ENCODE measurements at regions not wholly inside any gene's neighbourhood (a gene's known extent, or its start where the extent isn't known, plus 50 kb on each side); places are given as distances from the start of the nearest gene placed in this dataset.

GRCh38 chr13:69194130-69194529, 913.5 kb upstream of the ATXN8OS start:
- Histone ChIP-seq H3K27ac (no peak overlapping the region), H3K4me3 (no peak overlapping the region), H3K36me3 (no peaks in the 10 kb centered on the region), H3K27me3 (ENCODE audit: low read depth) (no peaks in the 10 kb centered on the region), H3K4me1 (no peaks in the 10 kb centered on the region), H3K9me3 (peaks cover 4% of the 10 kb centered on the region)
- intact Hi-C loops (cut with DNase I), result no loop called here
- DNase-seq (no peak), ATAC-seq (peak in 1 of 2 donors; percentile 13)
- no peak for TF ChIP-seq CTCF (IDR thresholded peaks at IDR 0.05)

DNA sequence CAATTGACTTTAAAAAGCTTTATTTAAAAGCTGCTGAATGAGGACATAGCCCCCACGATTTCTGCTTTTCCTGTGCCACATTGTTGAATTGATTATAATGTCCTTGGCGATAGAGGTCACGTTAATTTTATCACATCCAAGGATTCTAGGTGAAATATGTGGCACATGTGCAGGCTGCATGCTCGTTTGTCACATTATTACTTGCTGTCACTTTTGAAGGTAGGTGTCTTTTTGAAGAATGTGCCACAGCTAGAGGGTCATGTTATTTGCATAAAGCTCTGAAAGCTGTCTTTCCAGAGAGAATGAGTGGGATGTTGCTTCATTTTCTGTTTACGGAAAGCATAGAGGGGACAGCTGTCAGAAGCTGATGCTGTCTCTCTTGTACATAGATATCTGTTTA, 927.6 kb upstream of the ATXN8OS start:
- no peak overlapping the region for H3K27ac ChIP-seq
- H3K4me1 ChIP-seq, result no peaks in the 10 kb centered on the region
- TF ChIP-seq CTCF (IDR thresholded peaks at IDR 0.05), result no peak
- intact Hi-C loops (cut with DNase I), result no loop called here
- no peaks in the 10 kb centered on the region for H3K9me3 ChIP-seq
- no peak overlapping the region for H3K4me3 ChIP-seq
- DNase-seq (no peak), ATAC-seq (no peak)
- H3K27me3 ChIP-seq (ENCODE audit: low read depth), result no peaks in the 10 kb centered on the region
- H3K36me3 ChIP-seq, result no peaks in the 10 kb centered on the region

DNA sequence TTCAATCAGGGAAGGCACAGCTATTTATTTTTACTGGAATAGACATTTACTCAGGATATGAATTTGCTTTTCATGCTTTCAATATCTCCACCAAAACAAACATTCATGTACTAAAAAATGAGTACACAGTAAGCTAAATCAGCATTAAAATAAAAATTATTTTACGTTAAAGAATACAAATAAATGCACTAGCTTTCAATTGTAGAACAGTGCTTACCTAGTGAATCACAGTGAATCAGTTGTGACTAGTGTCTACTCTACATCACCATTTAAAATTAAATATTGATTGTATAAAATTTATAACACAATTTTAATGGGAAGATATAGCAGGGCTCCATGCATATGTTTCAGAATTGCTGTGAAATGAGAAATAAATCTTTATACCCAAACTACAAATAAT, 929.6 kb upstream of the ATXN8OS start:
- no peak for ATAC-seq
- Histone ChIP-seq H3K27me3 (ENCODE audit: low read depth) (no peaks in the 10 kb centered on the region), H3K9me3 (no peaks in the 10 kb centered on the region), H3K4me1 (no peaks in the 10 kb centered on the region), H3K4me3 (no peak overlapping the region), H3K36me3 (no peaks in the 10 kb centered on the region), H3K27ac (no peak overlapping the region)
- no peak for DNase-seq
- TF ChIP-seq CTCF (IDR thresholded peaks at IDR 0.05), result no peak
- intact Hi-C loops (cut with DNase I), result no loop called here

- ATAC-seq, result no peak
- intact Hi-C loops (cut with DNase I), result no loop called here
- H3K27ac ChIP-seq, result no peak overlapping the region
Observed at GRCh38 chr13:69168436-69168835, 939.2 kb upstream of the ATXN8OS start.

GRCh38 chr13:69155136-69155535, 952.5 kb upstream of the ATXN8OS start:
- ATAC-seq, result no peak
- Histone ChIP-seq H3K4me1 (no peaks in the 10 kb centered on the region), H3K9me3 (no peaks in the 10 kb centered on the region), H3K27me3 (ENCODE audit: low read depth) (no peaks in the 10 kb centered on the region), H3K4me3 (no peak overlapping the region), H3K27ac (no peak overlapping the region), H3K36me3 (no peaks in the 10 kb centered on the region)
- no peak for TF ChIP-seq CTCF (IDR thresholded peaks at IDR 0.05)
- no peak for DNase-seq
- intact Hi-C loops (cut with DNase I), result no loop called here

More at GRCh38 chr13:69168436-69168835, 939.2 kb upstream of the ATXN8OS start:
- Histone ChIP-seq H3K4me3 (no peak overlapping the region), H3K9me3 (no peaks in the 10 kb centered on the region), H3K36me3 (no peaks in the 10 kb centered on the region), H3K27me3 (ENCODE audit: low read depth) (no peaks in the 10 kb centered on the region), H3K4me1 (no peaks in the 10 kb centered on the region)
- TF ChIP-seq CTCF (IDR thresholded peaks at IDR 0.05), result no peak
- DNase-seq, result no peak

DNA sequence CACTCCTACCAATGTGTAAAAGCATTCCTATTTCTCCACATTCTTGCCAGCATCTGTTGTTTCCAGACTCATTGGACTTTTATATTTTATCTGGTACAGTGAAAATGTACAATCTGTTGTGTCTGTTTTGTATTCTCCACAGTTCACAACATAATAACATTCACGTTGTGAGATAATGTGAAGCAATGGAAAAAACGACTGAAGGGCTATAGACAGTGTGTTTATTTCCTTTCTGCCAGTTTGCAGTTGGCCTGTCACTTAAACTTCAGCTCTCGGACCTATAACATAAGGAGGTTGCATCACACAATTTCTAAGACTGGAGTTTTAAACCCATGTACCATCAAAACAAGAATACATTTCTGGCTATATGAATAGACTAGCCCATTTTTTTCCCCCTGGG, 965.5 kb upstream of the ATXN8OS start:
- intact Hi-C loops (cut with DNase I), result no loop called here
- DNase-seq (no peak), ATAC-seq (no peak)
- H3K27ac ChIP-seq, result no peak overlapping the region
- H3K36me3 ChIP-seq, result no peaks in the 10 kb centered on the region
- no peaks in the 10 kb centered on the region for H3K4me1 ChIP-seq
- no peak for TF ChIP-seq CTCF (IDR thresholded peaks at IDR 0.05)
- no peak overlapping the region for H3K4me3 ChIP-seq
- no peaks in the 10 kb centered on the region for H3K9me3 ChIP-seq
- no peaks in the 10 kb centered on the region for H3K27me3 ChIP-seq (ENCODE audit: low read depth)

All from lower lobe of right lung (tissue), 2 donors.